ENCODE measurements at regions not wholly inside any gene's neighbourhood (a gene's known extent, or its start where the extent isn't known, plus 50 kb on each side); places are given as distances from the start of the nearest gene placed in this dataset.
"Not testable (repeated sequence)": the region's sequence is repeated elsewhere in the genome, so short reads cannot be mapped to it uniquely, and the experiment has no call there.

- DNase-seq (ENCODE audit: extremely low read depth, low read depth, low spot score): not testable (repeated sequence)
Measured at GRCh38 chr4:189706821-189707220, 233.9 kb upstream of the FRG1 start.

GRCh38 chr4:189707227-189707626 is 233.4 kb upstream of the FRG1 start:
- DNase-seq (ENCODE audit: extremely low read depth, low read depth, low spot score): not testable (repeated sequence)

GRCh38 chr4:189711956-189712355 is 228.7 kb upstream of the FRG1 start:
- not testable (repeated sequence) for DNase-seq (ENCODE audit: extremely low read depth, low read depth, low spot score)

- not testable (repeated sequence) for DNase-seq (ENCODE audit: extremely low read depth, low read depth, low spot score)
Measured at GRCh38 chr4:189721016-189721993, 219.4 kb upstream of the FRG1 start.

- DNase-seq (ENCODE audit: extremely low read depth, low read depth, low spot score): not testable (repeated sequence)
Measured at GRCh38 chr4:189722324-189723003, 218.2 kb upstream of the FRG1 start.

- not testable (repeated sequence) for DNase-seq (ENCODE audit: extremely low read depth, low read depth, low spot score)
Measured at GRCh38 chr4:189727982-189728638, 212.6 kb upstream of the FRG1 start.

- not testable (repeated sequence) for DNase-seq (ENCODE audit: extremely low read depth, low read depth, low spot score)
Measured at GRCh38 chr4:189731989-189732388, 208.7 kb upstream of the FRG1 start.

- not testable (repeated sequence) for DNase-seq (ENCODE audit: extremely low read depth, low read depth, low spot score)
Measured at GRCh38 chr4:189733507-189733906, 207.2 kb upstream of the FRG1 start.

GRCh38 chr4:189734648-189735267 is 205.9 kb upstream of the FRG1 start:
- not testable (repeated sequence) for DNase-seq (ENCODE audit: extremely low read depth, low read depth, low spot score)

- not testable (repeated sequence) for DNase-seq (ENCODE audit: extremely low read depth, low read depth, low spot score)
Measured at GRCh38 chr4:189736656-189737055, 204.0 kb upstream of the FRG1 start.

- DNase-seq (ENCODE audit: extremely low read depth, low read depth, low spot score): not testable (repeated sequence)
Measured at GRCh38 chr4:189740118-189740517, 200.6 kb upstream of the FRG1 start.

GRCh38 chr4:189740873-189741272 is 199.8 kb upstream of the FRG1 start:
- DNase-seq (ENCODE audit: extremely low read depth, low read depth, low spot score): no peak

- DNase-seq (ENCODE audit: extremely low read depth, low read depth, low spot score): not testable (repeated sequence)
Measured at GRCh38 chr4:189753092-189753491, 187.6 kb upstream of the FRG1 start.

- no peak for DNase-seq (ENCODE audit: extremely low read depth, low read depth, low spot score)
Measured at GRCh38 chr4:189763583-189763982, 177.1 kb upstream of the FRG1 start.

- no peak for DNase-seq (ENCODE audit: extremely low read depth, low read depth, low spot score)
Measured at GRCh38 chr4:189765301-189765700, 175.4 kb upstream of the FRG1 start.

- no peak for DNase-seq (ENCODE audit: extremely low read depth, low read depth, low spot score)
Measured at GRCh38 chr4:189765736-189766135, 174.9 kb upstream of the FRG1 start.

GRCh38 chr4:189767941-189768340 is 172.7 kb upstream of the FRG1 start:
- no peak for DNase-seq (ENCODE audit: extremely low read depth, low read depth, low spot score)

GRCh38 chr4:189769131-189769530 is 171.5 kb upstream of the FRG1 start:
- no peak for DNase-seq (ENCODE audit: extremely low read depth, low read depth, low spot score)

- DNase-seq (ENCODE audit: extremely low read depth, low read depth, low spot score): no peak
Measured at GRCh38 chr4:189771696-189772361, 168.8 kb upstream of the FRG1 start.

GRCh38 chr4:189773909-189774308 is 166.8 kb upstream of the FRG1 start:
- no peak for DNase-seq (ENCODE audit: extremely low read depth, low read depth, low spot score)
